Activated CD8-positive, alpha-beta memory T cell treated with anti-CD3 and anti-CD28 coated beads for 36 hours (primary cell): ENCODE measurements at regions not wholly inside any gene's neighbourhood (a gene's known extent, or its start where the extent isn't known, plus 50 kb on each side); places are given as distances from the start of the nearest gene placed in this dataset.

ENCODE experiments used
- CTCF ChIA-PET: fragments of 350-600 bp; sonication (Branson Sonifier 250); formaldehyde crosslinking; loops from one replicate; lab custom pipeline; 2021; ENCODE audit warnings: antibody characterized with exemption; lab: Charles Lee
- POLR2A ChIA-PET: fragments of 350-600 bp; sonication (Branson Sonifier 250); formaldehyde crosslinking; loops from one replicate; lab custom pipeline; 2021; ENCODE audit warnings: antibody characterized with exemption; lab: Charles Lee

GRCh38 chr7:155138204-155138603, 68.1 kb downstream of the HTR5A start:
- CTCF ChIA-PET: no interaction called here
- POLR2A ChIA-PET: no interaction called here

GRCh38 chr7:155141562-155141961, 71.4 kb downstream of the HTR5A start:
- ChIA-PET CTCF (no interaction called here), POLR2A (no interaction called here)

- POLR2A ChIA-PET: no interaction called here
- CTCF ChIA-PET: no interaction called here
These were observed 73.3 kb downstream of the HTR5A start for GRCh38 chr7:155143381-155143780.

GRCh38 chr7:155144371-155144770, 74.2 kb downstream of the HTR5A start:
- CTCF ChIA-PET: no interaction called here
- POLR2A ChIA-PET: no interaction called here

DNA sequence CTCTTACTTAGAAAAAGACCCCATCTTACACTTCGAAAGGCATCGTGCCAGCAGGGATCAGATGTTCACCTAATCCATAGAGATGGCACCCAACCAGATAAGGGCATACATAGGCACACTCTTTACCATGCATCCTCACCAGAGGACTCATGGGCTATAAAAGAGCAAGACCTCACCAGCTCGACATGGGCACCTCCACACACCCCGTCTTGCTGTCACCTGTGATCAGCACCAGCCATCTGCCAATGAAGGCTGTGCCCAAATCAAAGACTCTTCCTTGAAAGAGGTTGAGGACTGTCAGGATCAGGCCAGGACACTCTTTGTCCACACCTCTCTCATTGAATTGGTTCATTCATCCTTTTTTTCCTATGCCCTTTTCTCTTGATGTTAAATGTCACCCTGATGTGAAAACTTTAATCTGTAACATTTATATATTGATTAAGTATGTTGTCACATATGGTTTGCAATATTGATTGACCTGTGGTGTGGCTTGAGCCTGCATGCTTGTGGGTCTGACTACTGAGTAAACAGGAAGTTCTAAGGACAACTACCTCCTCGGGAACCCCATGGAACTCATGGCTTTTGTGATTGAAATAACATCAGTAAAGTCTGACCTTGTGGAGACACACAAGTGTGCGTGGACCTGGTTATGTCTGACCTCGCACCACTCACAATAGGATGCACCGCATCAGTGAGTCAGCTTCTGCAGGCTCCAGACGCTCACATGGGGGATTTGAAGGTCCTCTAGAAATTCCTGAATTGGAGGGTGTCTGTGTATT, 75.5 kb downstream of the HTR5A start:
- POLR2A ChIA-PET: no interaction called here

GRCh38 chr7:155147172-155147571, 77.0 kb downstream of the HTR5A start:
- POLR2A ChIA-PET: no interaction called here
- CTCF ChIA-PET: interaction anchor here (0.7 kb wide), 1 partner anchor 44 kb away, joined by 3 read pairs; no protein-coding TSS in a partner anchor

More for the DNA sequence above, 75.5 kb downstream of the HTR5A start:
- CTCF ChIA-PET: no interaction called here

DNA sequence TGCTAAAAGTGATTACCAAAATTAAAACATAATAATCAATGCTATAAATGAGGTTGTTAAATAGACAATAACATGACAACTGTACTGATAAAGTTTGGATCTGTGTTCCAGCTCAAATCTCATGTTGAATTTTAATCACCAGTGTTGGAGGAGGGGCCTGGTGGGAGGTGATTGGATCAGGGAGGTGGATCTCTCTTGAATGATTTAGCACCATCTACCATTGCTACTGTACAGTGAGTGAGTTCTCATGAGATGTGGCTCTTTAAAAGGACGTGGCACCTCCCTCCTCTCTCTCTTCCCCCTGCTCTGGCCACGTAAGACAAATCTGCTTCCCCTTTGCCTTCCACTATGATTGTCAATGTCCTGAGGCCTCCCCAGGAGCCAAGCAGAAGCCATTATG, 77.5 kb downstream of the HTR5A start:
- POLR2A ChIA-PET: no interaction called here
- CTCF ChIA-PET: interaction anchor here (0.7 kb wide), 1 partner anchor 43 kb away, joined by 3 read pairs; no protein-coding TSS in a partner anchor

- ChIA-PET CTCF (no interaction called here), POLR2A (no interaction called here)
These were observed 83.6 kb downstream of the HTR5A start for GRCh38 chr7:155153676-155154075.

- POLR2A ChIA-PET: no interaction called here
These were observed 84.5 kb downstream of the HTR5A start for GRCh38 chr7:155154586-155154985.

DNA sequence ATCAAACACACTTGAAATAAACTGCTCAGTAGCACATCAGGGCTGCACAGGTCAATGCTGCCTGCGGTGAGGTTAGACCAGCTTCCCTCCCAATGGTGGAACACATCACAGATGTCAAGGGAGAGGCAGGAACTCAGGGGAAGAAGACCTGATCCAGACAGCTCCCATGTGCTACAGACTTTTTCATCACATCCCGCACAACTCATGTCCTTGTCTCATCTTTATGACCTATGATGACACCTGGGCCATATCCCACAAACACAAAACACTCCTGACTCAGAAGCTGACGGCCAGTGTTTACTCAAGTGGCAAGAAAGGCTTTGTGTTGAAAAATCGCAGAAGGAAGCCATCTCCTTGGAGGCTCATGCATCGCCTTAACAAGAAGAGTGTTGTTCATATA, 91.6 kb downstream of the HTR5A start:
- POLR2A ChIA-PET: no interaction called here

More at GRCh38 chr7:155154586-155154985, 84.5 kb downstream of the HTR5A start:
- CTCF ChIA-PET: no interaction called here

GRCh38 chr7:155162422-155162821, 92.3 kb downstream of the HTR5A start:
- POLR2A ChIA-PET: no interaction called here
- CTCF ChIA-PET: no interaction called here

More for the DNA sequence above, 91.6 kb downstream of the HTR5A start:
- CTCF ChIA-PET: no interaction called here

GRCh38 chr7:155163696-155164095, 93.6 kb downstream of the HTR5A start:
- POLR2A ChIA-PET: no interaction called here
- CTCF ChIA-PET: no interaction called here

- CTCF ChIA-PET: no interaction called here
- POLR2A ChIA-PET: no interaction called here
These were observed 94.2 kb downstream of the HTR5A start for GRCh38 chr7:155164316-155164715.

DNA sequence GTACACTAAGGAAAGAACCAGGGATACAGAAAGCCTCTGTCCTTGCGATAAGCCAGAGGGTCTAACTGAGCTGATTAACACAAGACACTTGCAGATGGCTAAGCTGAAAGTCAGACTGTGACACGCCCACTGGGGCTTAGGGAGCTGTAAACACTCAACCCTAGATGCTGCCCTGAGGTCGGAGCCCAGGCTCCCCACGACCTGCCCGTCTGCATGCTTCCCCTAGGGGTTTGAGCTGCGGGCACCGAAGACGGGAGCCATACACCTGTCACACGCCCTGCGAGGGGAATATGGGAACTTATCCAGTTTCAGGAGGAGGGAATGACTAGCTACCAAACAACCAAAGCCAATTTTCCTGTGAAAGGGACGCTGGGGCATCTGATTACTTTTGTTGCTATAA, 96.0 kb downstream of the HTR5A start:
- CTCF ChIA-PET: interaction anchor here (1.2 kb wide), 1 partner anchor 179 kb away, joined by 3 read pairs; no protein-coding TSS in a partner anchor
- POLR2A ChIA-PET: interaction anchor here (0.6 kb wide), 1 partner anchor 39 kb away, joined by 3 read pairs; no protein-coding TSS in a partner anchor

DNA sequence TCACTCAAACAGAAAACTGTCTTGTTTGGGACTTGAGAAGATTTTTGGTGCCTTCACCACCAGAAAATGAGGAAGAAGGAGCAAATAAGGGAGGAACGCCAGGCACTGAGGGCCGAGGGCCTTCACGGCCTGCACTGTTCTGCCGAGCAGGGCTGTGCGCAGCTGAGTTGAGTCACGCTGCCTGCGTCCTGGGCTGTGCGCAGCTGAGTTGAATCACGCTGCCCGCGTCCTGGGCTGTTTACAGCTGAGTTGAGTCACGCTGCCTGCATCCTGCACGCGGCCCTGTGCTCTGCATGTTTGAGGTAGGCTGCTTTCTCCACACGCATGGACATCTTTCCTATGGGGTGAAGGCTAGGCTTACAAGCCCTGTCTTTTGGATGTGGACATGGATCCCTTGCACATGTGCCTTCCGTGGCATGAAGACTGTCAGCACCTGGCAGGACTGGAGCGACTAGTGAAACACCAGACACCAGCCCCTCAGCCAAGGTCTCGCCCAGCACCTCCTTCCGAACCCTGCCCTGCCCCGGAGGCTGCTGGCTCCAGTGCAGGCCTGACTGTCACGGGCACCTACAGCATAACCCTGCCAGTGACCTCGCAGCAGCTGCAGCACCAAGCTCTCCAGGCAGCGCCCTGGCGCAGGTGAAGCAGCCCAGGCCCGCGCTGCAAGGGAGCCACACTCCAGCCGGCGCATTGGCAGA, 96.7 kb downstream of the HTR5A start:
- ChIA-PET POLR2A (interaction anchor here (0.6 kb wide), 2 partner anchors 39 to 40 kb away, joined by 3 read pairs; no protein-coding TSS in a partner anchor), CTCF (interaction anchor here (1.2 kb wide), 1 partner anchor 178 kb away, joined by 3 read pairs; no protein-coding TSS in a partner anchor)

DNA sequence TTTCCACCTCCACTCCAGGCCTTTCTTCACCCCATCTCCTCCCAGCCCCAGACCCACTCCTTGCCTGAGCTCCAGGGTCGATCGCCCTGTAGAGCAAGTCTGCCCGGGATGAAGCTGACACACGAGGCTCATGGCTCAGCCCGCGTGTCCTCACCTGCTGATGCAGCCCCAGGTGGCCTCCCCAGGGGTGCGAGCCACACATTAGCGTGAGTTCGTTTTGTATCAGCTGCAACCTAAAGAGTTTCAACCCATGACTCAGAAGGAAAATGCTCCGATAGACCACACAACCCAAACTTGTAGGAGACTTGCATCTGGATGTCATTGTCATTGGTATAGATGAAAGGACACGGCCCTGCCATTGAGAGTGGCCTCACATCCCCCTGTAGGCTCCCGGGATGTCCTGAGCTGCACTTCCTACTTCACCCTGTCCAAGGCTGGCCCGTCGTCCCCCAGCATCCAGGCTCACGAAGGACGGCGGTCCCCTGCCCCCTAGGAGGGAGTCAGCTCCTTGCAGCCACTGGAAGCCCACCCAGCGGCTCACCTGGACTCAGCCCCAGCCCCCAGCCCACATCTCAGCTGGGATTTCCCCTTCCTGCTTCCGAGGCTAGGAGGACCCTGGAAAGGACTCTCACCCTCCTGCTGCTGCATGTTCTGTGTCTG, 97.7 kb downstream of the HTR5A start:
- ChIA-PET CTCF (no interaction called here), POLR2A (no interaction called here)

DNA sequence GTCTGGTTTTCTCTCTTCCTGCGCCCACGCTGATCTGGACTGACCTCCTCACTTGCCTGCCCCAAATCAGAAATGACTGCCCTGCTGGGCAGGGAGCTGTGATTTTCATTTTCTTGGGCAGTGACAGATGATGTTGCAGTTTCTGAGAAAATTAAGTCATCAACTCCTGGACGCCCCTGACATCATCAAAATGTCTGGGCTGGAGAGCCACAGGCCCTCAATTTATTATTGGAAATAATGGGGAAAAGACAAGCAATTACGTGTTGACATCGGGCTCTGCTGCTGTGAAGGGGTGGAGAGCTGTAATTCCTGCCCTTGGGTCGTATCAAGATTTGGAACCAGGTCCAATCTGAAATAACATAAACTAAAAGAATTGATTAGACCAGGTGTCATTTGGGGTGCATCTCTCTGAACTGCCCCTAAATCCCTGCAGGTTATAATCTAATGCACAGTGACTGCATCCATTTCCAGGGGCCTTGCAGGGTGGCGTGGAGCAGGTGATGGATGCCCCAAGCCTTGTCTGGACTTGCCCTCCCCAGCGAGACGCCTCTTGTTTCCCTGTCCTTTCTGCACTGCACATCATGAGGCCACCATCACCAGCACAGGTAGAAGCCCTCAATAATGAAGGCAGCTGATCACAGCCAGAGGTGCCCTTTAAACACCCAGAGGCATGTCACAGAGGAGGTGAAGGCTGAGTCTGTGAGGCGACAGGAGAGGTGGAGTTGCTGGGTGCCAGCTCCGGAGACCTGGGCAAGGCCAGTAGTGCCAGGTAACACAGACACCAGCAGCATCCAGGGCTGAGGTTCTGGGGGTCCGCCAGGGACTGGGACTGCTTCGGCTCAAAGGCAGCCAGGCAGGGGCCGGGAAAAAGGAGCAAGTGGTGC, 98.7 kb downstream of the HTR5A start:
- POLR2A ChIA-PET: no interaction called here
- CTCF ChIA-PET: no interaction called here

- ChIA-PET CTCF (no interaction called here), POLR2A (no interaction called here)
These were observed 99.5 kb downstream of the HTR5A start for GRCh38 chr7:155169498-155170065.

DNA sequence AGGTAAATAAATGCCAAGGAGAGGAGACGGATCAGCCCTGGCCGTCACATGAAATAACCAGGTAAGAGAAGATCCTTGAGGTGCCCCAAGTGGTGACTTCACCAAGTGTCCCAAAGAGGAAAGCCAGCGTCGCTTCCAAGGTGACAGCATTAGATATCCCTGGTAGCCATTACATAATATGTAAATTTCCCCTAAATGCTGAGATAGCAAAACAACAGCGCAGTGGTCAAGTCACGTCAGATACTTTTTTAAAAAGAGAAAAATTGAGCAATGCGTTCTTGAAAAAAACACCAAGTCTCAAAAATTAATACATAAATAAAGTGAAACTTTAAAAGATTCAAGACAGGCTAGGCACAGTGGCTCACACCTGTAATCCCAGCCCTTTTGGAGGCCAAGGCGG, 100.2 kb downstream of the HTR5A start:
- POLR2A ChIA-PET: no interaction called here
- CTCF ChIA-PET: interaction anchor here (0.9 kb wide), 1 partner anchor 20 kb away, joined by 3 read pairs; no protein-coding TSS in a partner anchor
